Trophoblast cell (in vitro differentiated cells and primary cell): ENCODE measurements at regions not wholly inside any gene's neighbourhood (a gene's known extent, or its start where the extent isn't known, plus 50 kb on each side); places are given as distances from the start of the nearest gene placed in this dataset.

Source experiments
- DNase-seq, 2 donors: peaks; one replicate each; pipeline ENCODE4 v3.0.0-alpha.2; 2016
- H2AFZ ChIP-seq: 2 replicates; pipeline ENCODE4 v1.6.1; 2013; ENCODE audit warnings: low read length, moderate library complexity, mild to moderate bottlenecking; ENCODE audit not compliant: insufficient read depth, poor library complexity
- H2AK5ac ChIP-seq: 2 replicates; pipeline ENCODE4 v1.6.1; 2013; ENCODE audit warnings: mild to moderate bottlenecking, low read length
- H2BK120ac ChIP-seq: 2 replicates; pipeline ENCODE4 v1.6.1; 2013; ENCODE audit warnings: low read length, mild to moderate bottlenecking, moderate library complexity; ENCODE audit not compliant: insufficient read depth, poor library complexity
- H2BK12ac ChIP-seq: 2 replicates; pipeline ENCODE4 v1.6.1; 2013; ENCODE audit warnings: mild to moderate bottlenecking, low read length, moderate library complexity
- H2BK5ac ChIP-seq: 2 replicates; pipeline ENCODE4 v1.6.1; 2013; ENCODE audit warnings: low read length, low read depth, moderate library complexity, mild to moderate bottlenecking; ENCODE audit not compliant: poor library complexity
- H3K14ac ChIP-seq: 2 replicates; pipeline ENCODE4 v1.6.1; 2013; ENCODE audit warnings: mild to moderate bottlenecking, low read length
- H3K18ac ChIP-seq: 2 replicates; pipeline ENCODE4 v1.6.1; 2013; ENCODE audit warnings: mild to moderate bottlenecking, low read length
- H3K23ac ChIP-seq: 2 replicates; pipeline ENCODE4 v1.6.1; 2013; ENCODE audit warnings: low read length
- H3K27ac ChIP-seq: 2 replicates; pipeline ENCODE4 v1.5.1; 2013; ENCODE audit warnings: low read depth, mild to moderate bottlenecking, inconsistent platforms, low read length, moderate library complexity
- H3K27me3 ChIP-seq: 2 replicates; pipeline ENCODE4 v1.6.1; 2013; ENCODE audit warnings: inconsistent platforms, mild to moderate bottlenecking, low read length, moderate library complexity; ENCODE audit not compliant: insufficient read depth
- H3K36me3 ChIP-seq, 2 experiments: 1 replicate in 1 of 2; 2 replicates in 1 of 2; pipeline ENCODE4 v1.6.1; 2013; ENCODE audit warnings: low read length in 2 of 2, mild to moderate bottlenecking in 2 of 2, moderate library complexity in 1 of 2; ENCODE audit not compliant: insufficient read depth in 2 of 2, control insufficient read depth in 1 of 2
- H3K4ac ChIP-seq: 2 replicates; pipeline ENCODE4 v1.6.1; 2013; ENCODE audit warnings: low read depth, mild to moderate bottlenecking, low read length, moderate library complexity
- H3K4me1 ChIP-seq, 2 experiments: 1 replicate in 1 of 2; 2 replicates in 1 of 2; pipeline ENCODE4 v1.6.1; 2013; ENCODE audit warnings: low read length in 2 of 2, mild to moderate bottlenecking in 2 of 2, moderate library complexity in 1 of 2; ENCODE audit not compliant: insufficient read depth in 2 of 2, control insufficient read depth in 1 of 2
- H3K4me2 ChIP-seq: 2 replicates; pipeline ENCODE4 v1.6.1; 2013; ENCODE audit warnings: inconsistent platforms, mild to moderate bottlenecking, low read length, moderate library complexity
- H3K4me3 ChIP-seq: 2 replicates; pipeline ENCODE4 v1.5.1; 2013; ENCODE audit warnings: mild to moderate bottlenecking, low read depth, low read length, inconsistent platforms
- H3K79me1 ChIP-seq: one replicate; pipeline ENCODE4 v1.6.1; 2013; ENCODE audit warnings: low read length
- H3K79me2 ChIP-seq: 2 replicates; pipeline ENCODE4 v1.6.1; 2013; ENCODE audit warnings: low read length, mild to moderate bottlenecking; ENCODE audit not compliant: control insufficient read depth, insufficient read depth, poor library complexity
- H3K9ac ChIP-seq: 2 replicates; pipeline ENCODE4 v1.6.1; 2013; ENCODE audit warnings: mild to moderate bottlenecking, low read length
- H3K9me3 ChIP-seq: 2 replicates; pipeline ENCODE4 v1.6.1; 2013; ENCODE audit warnings: low read depth, mild to moderate bottlenecking, control low read depth, inconsistent platforms, low read length; ENCODE audit not compliant: insufficient read depth
- H4K12ac ChIP-seq: 2 replicates; pipeline ENCODE4 v1.6.1; 2013; ENCODE audit warnings: low read depth, mild to moderate bottlenecking, low read length, moderate library complexity
- H4K8ac ChIP-seq: 2 replicates; pipeline ENCODE4 v1.6.1; 2013; ENCODE audit warnings: low read depth, mild to moderate bottlenecking, low read length, moderate library complexity
- H4K91ac ChIP-seq: one replicate; pipeline ENCODE4 v1.6.1; 2013; ENCODE audit warnings: low read depth, mild to moderate bottlenecking, low read length, moderate library complexity
- WGBS: extraction: QIAGEN DNeasy Blood & Tissue Kit; methylation state at CpG from one replicate; pipeline ENCODE4 v1.1.7; 2013; ENCODE audit warnings: missing lambda C conversion rate; ENCODE audit not compliant: insufficient read length, insufficient coverage; ENCODE audit errors: extremely low coverage; 5-methylcytosine and 5-hydroxymethylcytosine counted together

DNA sequence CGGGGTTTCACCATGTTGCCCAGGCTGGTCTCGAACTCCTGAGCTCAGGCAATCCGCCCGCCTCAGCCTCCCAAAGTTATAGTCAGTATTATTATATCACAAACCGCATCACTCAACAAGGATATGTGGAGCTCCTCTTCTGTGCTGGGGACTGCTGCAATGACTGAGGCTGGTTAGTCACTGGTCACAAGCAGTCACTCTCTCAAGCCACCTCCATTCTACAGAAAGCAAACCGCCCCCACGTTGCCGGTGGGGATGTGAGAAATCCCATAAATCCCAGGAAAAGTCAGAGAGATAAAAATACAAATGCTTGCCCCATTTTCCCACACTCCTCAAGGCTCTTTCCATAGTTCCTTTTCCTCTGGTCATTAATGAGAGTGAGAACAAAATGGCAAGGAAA lies 155.7 kb downstream of the ADSS2 start:
- H3K79me1 ChIP-seq: peaks cover 2% of the 10 kb centered on the region
- no peak overlapping the region for H3K4ac ChIP-seq
- H3K9ac ChIP-seq: no peak overlapping the region
- no peak overlapping the region for H2AK5ac ChIP-seq
- no peak overlapping the region for H3K14ac ChIP-seq
- H3K27ac ChIP-seq: no peak overlapping the region
- H4K91ac ChIP-seq: no peak overlapping the region
- H3K79me2 ChIP-seq: no peaks in the 10 kb centered on the region
- no peaks in the 10 kb centered on the region for H3K4me1 ChIP-seq
- no peak overlapping the region for H3K4me2 ChIP-seq
- no peak overlapping the region for H2BK5ac ChIP-seq
- no CpG with 5 or more reads among the region's 8 CpGs for WGBS
- no peaks in the 10 kb centered on the region for H3K36me3 ChIP-seq
- no peak overlapping the region for H3K18ac ChIP-seq
- no peak overlapping the region for H4K12ac ChIP-seq
- no peak overlapping the region for H3K23ac ChIP-seq
- H2BK120ac ChIP-seq: no peak overlapping the region
- H3K4me3 ChIP-seq: no peak overlapping the region
- H2BK12ac ChIP-seq: no peak overlapping the region
- DNase-seq: no peak
- H2AFZ ChIP-seq: no peak overlapping the region
- H4K8ac ChIP-seq: no peak overlapping the region
- no peaks in the 10 kb centered on the region for H3K9me3 ChIP-seq
- H3K27me3 ChIP-seq: no peaks in the 10 kb centered on the region

DNA sequence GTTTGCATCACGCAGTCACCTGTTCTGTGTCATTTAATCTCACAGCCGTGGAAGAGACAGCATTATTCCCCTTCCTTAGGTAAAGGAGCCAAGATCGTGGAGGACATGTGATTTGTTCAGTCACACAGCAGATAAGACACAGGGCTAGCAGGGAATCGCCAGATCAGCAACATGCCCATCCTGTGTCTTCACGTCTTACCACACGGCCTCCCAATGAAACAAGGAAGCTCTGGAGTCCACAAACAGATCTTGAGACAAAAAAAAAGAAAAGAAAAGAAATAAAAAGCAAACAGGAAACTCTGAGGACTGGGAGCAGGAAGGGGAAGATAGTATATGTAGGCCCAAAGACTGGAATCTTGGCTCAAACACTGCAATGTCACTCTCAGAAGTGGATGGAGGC lies 155.3 kb downstream of the ADSS2 start:
- Histone ChIP-seq H3K4me3 (no peak overlapping the region), H3K9ac (no peak overlapping the region)

DNA sequence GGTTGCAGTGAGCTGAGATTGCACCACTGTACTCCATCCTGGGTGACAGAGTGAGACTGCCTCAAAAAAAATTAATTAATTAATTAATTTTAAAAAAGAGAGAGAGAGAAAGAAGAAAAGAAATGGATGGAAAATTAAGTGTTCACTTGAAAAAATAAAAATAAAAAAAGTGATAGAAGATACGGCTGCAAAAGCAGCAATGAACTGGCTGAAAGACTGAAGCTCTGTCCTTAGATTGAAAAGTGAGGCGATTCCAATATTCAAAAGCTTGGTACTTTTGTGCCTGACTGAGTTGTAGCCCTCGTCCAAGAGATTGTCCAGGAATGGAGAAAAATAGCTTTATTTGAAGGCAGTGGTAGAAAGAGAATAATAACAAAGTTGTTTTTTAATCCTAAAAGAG lies 154.6 kb downstream of the ADSS2 start:
- no peak overlapping the region for H3K4me3 ChIP-seq

More for the DNA sequence above, 155.3 kb downstream of the ADSS2 start:
- H3K79me1 ChIP-seq: peaks cover 2% of the 10 kb centered on the region
- H3K18ac ChIP-seq: no peak overlapping the region
- no peaks in the 10 kb centered on the region for H3K36me3 ChIP-seq
- H3K14ac ChIP-seq: no peak overlapping the region
- no peaks in the 10 kb centered on the region for H3K4me1 ChIP-seq
- no peak overlapping the region for H2BK12ac ChIP-seq
- H2AFZ ChIP-seq: no peak overlapping the region
- WGBS: no CpG with 5 or more reads among the region's 6 CpGs
- H3K27ac ChIP-seq: no peak overlapping the region
- no peak overlapping the region for H3K23ac ChIP-seq
- H3K4me2 ChIP-seq: no peak overlapping the region
- no peak for DNase-seq
- H3K27me3 ChIP-seq: no peaks in the 10 kb centered on the region
- H2BK120ac ChIP-seq: no peak overlapping the region
- H3K9me3 ChIP-seq: no peaks in the 10 kb centered on the region
- H2AK5ac ChIP-seq: no peak overlapping the region
- H3K4ac ChIP-seq: no peak overlapping the region
- H2BK5ac ChIP-seq: no peak overlapping the region
- no peak overlapping the region for H4K12ac ChIP-seq
- H4K8ac ChIP-seq: no peak overlapping the region
- H4K91ac ChIP-seq: no peak overlapping the region
- H3K79me2 ChIP-seq: no peaks in the 10 kb centered on the region

DNA sequence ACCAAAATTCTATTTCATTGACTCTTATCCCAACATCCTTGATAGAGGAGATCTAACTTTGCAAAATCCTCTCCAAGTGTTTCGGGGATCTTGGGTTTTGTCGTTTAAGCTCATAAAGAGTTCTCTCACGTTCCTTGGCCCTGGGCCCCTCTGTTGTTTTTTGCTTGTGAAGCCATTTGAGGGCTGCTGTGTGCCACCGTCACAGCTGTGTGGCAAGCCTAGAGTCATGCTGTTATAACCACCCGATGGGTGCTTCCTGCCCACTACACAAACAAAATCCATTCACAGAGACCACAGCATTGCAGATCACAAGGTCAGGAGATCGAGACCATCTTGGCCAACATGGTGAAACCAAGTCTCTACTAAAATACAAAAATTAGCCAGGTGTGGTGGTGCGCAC lies 154.1 kb downstream of the ADSS2 start:
- Histone ChIP-seq H3K9ac (no peak overlapping the region), H4K8ac (no peak overlapping the region), H3K4ac (no peak overlapping the region), H4K12ac (no peak overlapping the region), H2AK5ac (no peak overlapping the region), H3K79me1 (peaks cover 2% of the 10 kb centered on the region), H2BK120ac (no peak overlapping the region), H3K18ac (no peak overlapping the region), H3K4me1 (no peaks in the 10 kb centered on the region), H2AFZ (no peak overlapping the region), H3K79me2 (no peaks in the 10 kb centered on the region), H3K27me3 (no peaks in the 10 kb centered on the region), H3K4me3 (no peak overlapping the region), H2BK12ac (no peak overlapping the region), H3K27ac (no peak overlapping the region), H3K9me3 (no peaks in the 10 kb centered on the region), H3K23ac (no peak overlapping the region), H2BK5ac (no peak overlapping the region), H3K4me2 (no peak overlapping the region), H4K91ac (no peak overlapping the region), H3K14ac (no peak overlapping the region), H3K36me3 (no peaks in the 10 kb centered on the region)
- no peak for DNase-seq
- WGBS: no CpG with 5 or more reads among the region's 7 CpGs

More for the DNA sequence above, 154.6 kb downstream of the ADSS2 start:
- H3K79me1 ChIP-seq: peaks cover 2% of the 10 kb centered on the region
- H4K91ac ChIP-seq: no peak overlapping the region
- no peaks in the 10 kb centered on the region for H3K36me3 ChIP-seq
- H2BK12ac ChIP-seq: no peak overlapping the region
- no peak overlapping the region for H4K8ac ChIP-seq
- no peaks in the 10 kb centered on the region for H3K4me1 ChIP-seq
- no peaks in the 10 kb centered on the region for H3K27me3 ChIP-seq
- no peak overlapping the region for H2BK5ac ChIP-seq
- no peak overlapping the region for H3K4ac ChIP-seq
- no peak overlapping the region for H3K23ac ChIP-seq
- H3K9ac ChIP-seq: no peak overlapping the region
- no peak overlapping the region for H3K4me2 ChIP-seq
- H2AFZ ChIP-seq: no peak overlapping the region
- no peaks in the 10 kb centered on the region for H3K79me2 ChIP-seq
- H3K9me3 ChIP-seq: no peaks in the 10 kb centered on the region
- H4K12ac ChIP-seq: no peak overlapping the region
- H3K27ac ChIP-seq: no peak overlapping the region
- H2BK120ac ChIP-seq: no peak overlapping the region
- H3K14ac ChIP-seq: no peak overlapping the region
- WGBS: no CpG with 5 or more reads among the region's 3 CpGs
- no peak for DNase-seq
- no peak overlapping the region for H3K18ac ChIP-seq
- no peak overlapping the region for H2AK5ac ChIP-seq
